Liver (tissue), 8 donors: ENCODE measurements at regions not wholly inside any gene's neighbourhood (a gene's known extent, or its start where the extent isn't known, plus 50 kb on each side); places are given as distances from the start of the nearest gene placed in this dataset.
"Not testable (repeated sequence)": the region's sequence is repeated elsewhere in the genome, so short reads cannot be mapped to it uniquely, and the experiment has no call there.

ENCODE experiments used
- DNase-seq: peaks from one replicate; pipeline ENCODE4 v3.0.0-alpha.2; 2017; ENCODE audit warnings: low spot score
- H3K27ac ChIP-seq, 2 donors: one replicate each; pipeline ENCODE4 v1.7.0; 2013; ENCODE audit warnings: inconsistent platforms in 2 of 2, low read length in 2 of 2, control low read depth in 1 of 2, low read depth in 1 of 2, mild to moderate bottlenecking in 1 of 2
- H3K27me3 ChIP-seq, 4 donors: one replicate each; pipeline versions ENCODE4 v1.6.1 to v1.7.0; 2013; ENCODE audit warnings: low read length in 3 of 4, inconsistent platforms in 1 of 4, mild to moderate bottlenecking in 1 of 4, moderate library complexity in 1 of 4; ENCODE audit not compliant: control insufficient read depth in 4 of 4, insufficient read depth in 4 of 4
- H3K36me3 ChIP-seq, 4 donors: one replicate each; pipeline versions ENCODE4 v1.6.1 to v1.7.0; 2013; ENCODE audit warnings: low read length in 3 of 4, mild to moderate bottlenecking in 3 of 4, low read depth in 1 of 4, moderate library complexity in 1 of 4; ENCODE audit not compliant: control insufficient read depth in 4 of 4, insufficient read depth in 3 of 4
- H3K4me1 ChIP-seq, 4 donors: one replicate each; pipeline versions ENCODE4 v1.6.1 to v1.7.0; 2013; ENCODE audit warnings: low read length in 3 of 4, mild to moderate bottlenecking in 3 of 4, moderate library complexity in 1 of 4; ENCODE audit not compliant: control insufficient read depth in 4 of 4, insufficient read depth in 4 of 4
- H3K4me3 ChIP-seq, 3 donors: one replicate each; pipeline versions ENCODE4 v1.6.1 to v1.7.0; 2013; ENCODE audit warnings: low read length in 3 of 3, control low read depth in 1 of 3, low read depth in 1 of 3, mild to moderate bottlenecking in 1 of 3
- H3K9ac ChIP-seq, 2 donors: one replicate each; pipeline ENCODE4 v1.7.0; 2013; ENCODE audit warnings: low read length in 2 of 2, mild to moderate bottlenecking in 2 of 2, moderate library complexity in 2 of 2, control low read depth in 1 of 2, low read depth in 1 of 2
- H3K9me3 ChIP-seq, 4 donors: one replicate each; pipeline versions ENCODE4 v1.6.1 to v1.7.0; 2013; ENCODE audit warnings: low read length in 3 of 4; ENCODE audit not compliant: control insufficient read depth in 4 of 4
- EGR1 ChIP-seq, 2 donors: IDR thresholded peaks; 2 replicates each; pipeline ENCODE4 v1.6.1; 2016 to 2018; ENCODE audit warnings: antibody characterized with exemption in 2 of 2, low read depth in 2 of 2
- FOXA1 ChIP-seq: IDR thresholded peaks from 2 replicates; pipeline ENCODE4 v1.6.1; 2016; ENCODE audit warnings: antibody characterized with exemption
- FOXA2 ChIP-seq: IDR thresholded peaks from 2 replicates; pipeline ENCODE4 v1.6.1; 2016; ENCODE audit warnings: antibody characterized with exemption
- GABPA ChIP-seq, 2 donors: IDR thresholded peaks in 1 of 2; conservative IDR thresholded peaks in 1 of 2; 2 replicates each; pipeline ENCODE4 v1.6.1; 2016; ENCODE audit warnings: antibody characterized with exemption in 2 of 2, mild to moderate bottlenecking in 1 of 2, moderate library complexity in 1 of 2
- HNF4A ChIP-seq, 2 donors: conservative IDR thresholded peaks; 2 replicates each; pipeline ENCODE4 v1.6.1; 2016; ENCODE audit warnings: antibody characterized with exemption in 2 of 2, mild to moderate bottlenecking in 2 of 2
- HNF4G ChIP-seq: IDR thresholded peaks from 2 replicates; pipeline ENCODE4 v1.6.1; 2016; ENCODE audit warnings: antibody characterized with exemption
- JUND ChIP-seq, 2 donors: IDR thresholded peaks; 2 replicates each; pipeline ENCODE4 v1.6.1; 2016; ENCODE audit warnings: antibody characterized with exemption in 2 of 2
- NR2F2 ChIP-seq: IDR thresholded peaks from 2 replicates; pipeline ENCODE4 v1.6.1; 2016; ENCODE audit warnings: antibody characterized with exemption
- SP1 ChIP-seq: IDR thresholded peaks from 2 replicates; pipeline ENCODE4 v1.6.1; 2018; ENCODE audit warnings: antibody characterized with exemption, mild to moderate bottlenecking
- TAF1 ChIP-seq: conservative IDR thresholded peaks from 2 replicates; pipeline ENCODE4 v1.6.1; 2016; ENCODE audit warnings: antibody characterized with exemption, mild to moderate bottlenecking
- YY1 ChIP-seq: IDR thresholded peaks from 2 replicates; pipeline ENCODE4 v1.6.1; 2016; ENCODE audit warnings: antibody characterized with exemption, mild to moderate bottlenecking
- WGBS: extraction: QIAGEN DNeasy Blood & Tissue Kit; methylation state at CpG from one replicate; pipeline ENCODE4 v1.1.7; 2013; 5-methylcytosine and 5-hydroxymethylcytosine counted together
- TF ChIP-seq, protein P1 (sequence below): IDR thresholded peaks from 2 replicates; pipeline ENCODE4 v1.6.1; 2016; ENCODE audit warnings: antibody characterized with exemption
- TF ChIP-seq, protein P2 (sequence below): fragments of 150-350 bp; IDR thresholded peaks from 2 replicates; pipeline ENCODE4 v1.5.1; 2017; ENCODE audit warnings: improper control_type of control experiment, low read depth, low read length; ENCODE audit not compliant: missing input control
- TF ChIP-seq, protein P3 (sequence below): IDR thresholded peaks from 2 replicates; pipeline ENCODE4 v1.6.1; 2016; ENCODE audit warnings: antibody characterized with exemption
- TF ChIP-seq, protein P4 (sequence below): IDR thresholded peaks from 2 replicates; pipeline ENCODE4 v1.6.1; 2016; ENCODE audit warnings: antibody characterized with exemption, mild to moderate bottlenecking
- TF ChIP-seq, protein P5 (sequence below): IDR thresholded peaks from 2 replicates; pipeline ENCODE4 v1.6.1; 2016; ENCODE audit warnings: antibody characterized with exemption
- donor health status: healthy.
- donor health status: healthy.
- donor health status: healthy.
- donor health status: healthy.
- donor health status: healthy.

DNA sequence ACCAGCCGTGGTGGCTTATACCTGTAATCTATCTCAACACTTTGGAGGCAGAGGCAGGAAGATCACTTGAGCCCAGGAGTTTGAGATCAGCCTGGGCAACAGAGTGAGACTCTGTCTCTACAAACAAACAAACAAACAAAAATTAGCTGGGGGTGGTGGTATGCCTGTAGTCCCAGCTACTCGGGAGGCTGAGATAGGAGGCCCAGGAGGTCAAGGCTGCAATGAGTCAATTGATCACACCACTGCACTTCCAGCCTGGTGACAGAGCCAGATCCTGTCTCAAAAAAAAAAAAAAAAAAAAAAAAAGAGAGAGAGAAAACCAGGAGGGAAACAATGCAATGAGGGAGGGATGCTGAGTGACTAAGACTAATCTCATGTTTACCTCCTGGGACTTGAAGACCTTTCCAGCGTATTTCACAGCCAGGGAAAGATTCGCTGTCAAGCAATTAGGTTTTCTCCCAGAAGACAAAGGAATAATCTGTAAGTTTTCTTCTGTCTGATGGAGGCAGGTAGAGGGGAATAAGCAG is 51.1 kb upstream of the MIER3 start:
- Histone ChIP-seq H3K9ac (no peak overlapping the region), H3K9me3 (no peaks in the 10 kb centered on the region)
- WGBS, result 76% methylated on average over 4 of the region's 4 CpGs

DNA sequence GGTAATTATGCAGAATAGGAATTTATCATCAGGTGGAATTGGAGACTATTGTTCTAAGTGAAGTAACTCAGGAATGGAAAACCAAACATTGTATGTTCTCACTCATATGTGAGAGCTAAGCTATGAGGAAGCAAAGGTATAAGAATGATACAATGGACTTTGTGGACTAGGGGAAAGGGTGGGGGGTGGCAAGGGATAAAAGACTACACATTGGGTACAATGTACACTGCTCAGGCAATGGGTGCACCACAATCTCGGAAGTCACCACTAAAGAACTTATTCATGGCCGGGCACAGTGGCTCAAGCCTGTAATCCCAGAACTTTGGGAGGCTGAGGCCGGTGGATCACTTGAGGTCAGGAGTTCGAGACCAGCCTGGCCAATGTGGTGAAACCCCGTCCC is 51.6 kb upstream of the MIER3 start:
- 95% methylated on average over 5 of the region's 5 CpGs for WGBS
- not testable (repeated sequence) for H3K9me3 ChIP-seq, H3K4me3 ChIP-seq, H3K27me3 ChIP-seq, DNase-seq, H3K27ac ChIP-seq, H3K4me1 ChIP-seq, H3K36me3 ChIP-seq, H3K9ac ChIP-seq

More for the DNA sequence above, 51.1 kb upstream of the MIER3 start:
- no peaks in the 10 kb centered on the region for H3K36me3 ChIP-seq
- H3K27ac ChIP-seq, result no peak overlapping the region
- no peak for DNase-seq
- no peak overlapping the region for H3K4me3 ChIP-seq
- TF ChIP-seq, protein P1, sequence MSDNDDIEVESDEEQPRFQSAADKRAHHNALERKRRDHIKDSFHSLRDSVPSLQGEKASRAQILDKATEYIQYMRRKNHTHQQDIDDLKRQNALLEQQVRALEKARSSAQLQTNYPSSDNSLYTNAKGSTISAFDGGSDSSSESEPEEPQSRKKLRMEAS, result no peak
- no peak for TF ChIP-seq YY1
- TF ChIP-seq, protein P2, sequence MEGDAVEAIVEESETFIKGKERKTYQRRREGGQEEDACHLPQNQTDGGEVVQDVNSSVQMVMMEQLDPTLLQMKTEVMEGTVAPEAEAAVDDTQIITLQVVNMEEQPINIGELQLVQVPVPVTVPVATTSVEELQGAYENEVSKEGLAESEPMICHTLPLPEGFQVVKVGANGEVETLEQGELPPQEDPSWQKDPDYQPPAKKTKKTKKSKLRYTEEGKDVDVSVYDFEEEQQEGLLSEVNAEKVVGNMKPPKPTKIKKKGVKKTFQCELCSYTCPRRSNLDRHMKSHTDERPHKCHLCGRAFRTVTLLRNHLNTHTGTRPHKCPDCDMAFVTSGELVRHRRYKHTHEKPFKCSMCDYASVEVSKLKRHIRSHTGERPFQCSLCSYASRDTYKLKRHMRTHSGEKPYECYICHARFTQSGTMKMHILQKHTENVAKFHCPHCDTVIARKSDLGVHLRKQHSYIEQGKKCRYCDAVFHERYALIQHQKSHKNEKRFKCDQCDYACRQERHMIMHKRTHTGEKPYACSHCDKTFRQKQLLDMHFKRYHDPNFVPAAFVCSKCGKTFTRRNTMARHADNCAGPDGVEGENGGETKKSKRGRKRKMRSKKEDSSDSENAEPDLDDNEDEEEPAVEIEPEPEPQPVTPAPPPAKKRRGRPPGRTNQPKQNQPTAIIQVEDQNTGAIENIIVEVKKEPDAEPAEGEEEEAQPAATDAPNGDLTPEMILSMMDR, result no peak
- TF ChIP-seq, protein P3, sequence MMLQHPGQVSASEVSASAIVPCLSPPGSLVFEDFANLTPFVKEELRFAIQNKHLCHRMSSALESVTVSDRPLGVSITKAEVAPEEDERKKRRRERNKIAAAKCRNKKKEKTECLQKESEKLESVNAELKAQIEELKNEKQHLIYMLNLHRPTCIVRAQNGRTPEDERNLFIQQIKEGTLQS, result no peak
- TF ChIP-seq GABPA (IDR thresholded peaks at IDR 0.05 in 1 of 2, conservative IDR thresholded peaks at IDR 0.05 in 1 of 2), result no peak
- TF ChIP-seq, protein P4, sequence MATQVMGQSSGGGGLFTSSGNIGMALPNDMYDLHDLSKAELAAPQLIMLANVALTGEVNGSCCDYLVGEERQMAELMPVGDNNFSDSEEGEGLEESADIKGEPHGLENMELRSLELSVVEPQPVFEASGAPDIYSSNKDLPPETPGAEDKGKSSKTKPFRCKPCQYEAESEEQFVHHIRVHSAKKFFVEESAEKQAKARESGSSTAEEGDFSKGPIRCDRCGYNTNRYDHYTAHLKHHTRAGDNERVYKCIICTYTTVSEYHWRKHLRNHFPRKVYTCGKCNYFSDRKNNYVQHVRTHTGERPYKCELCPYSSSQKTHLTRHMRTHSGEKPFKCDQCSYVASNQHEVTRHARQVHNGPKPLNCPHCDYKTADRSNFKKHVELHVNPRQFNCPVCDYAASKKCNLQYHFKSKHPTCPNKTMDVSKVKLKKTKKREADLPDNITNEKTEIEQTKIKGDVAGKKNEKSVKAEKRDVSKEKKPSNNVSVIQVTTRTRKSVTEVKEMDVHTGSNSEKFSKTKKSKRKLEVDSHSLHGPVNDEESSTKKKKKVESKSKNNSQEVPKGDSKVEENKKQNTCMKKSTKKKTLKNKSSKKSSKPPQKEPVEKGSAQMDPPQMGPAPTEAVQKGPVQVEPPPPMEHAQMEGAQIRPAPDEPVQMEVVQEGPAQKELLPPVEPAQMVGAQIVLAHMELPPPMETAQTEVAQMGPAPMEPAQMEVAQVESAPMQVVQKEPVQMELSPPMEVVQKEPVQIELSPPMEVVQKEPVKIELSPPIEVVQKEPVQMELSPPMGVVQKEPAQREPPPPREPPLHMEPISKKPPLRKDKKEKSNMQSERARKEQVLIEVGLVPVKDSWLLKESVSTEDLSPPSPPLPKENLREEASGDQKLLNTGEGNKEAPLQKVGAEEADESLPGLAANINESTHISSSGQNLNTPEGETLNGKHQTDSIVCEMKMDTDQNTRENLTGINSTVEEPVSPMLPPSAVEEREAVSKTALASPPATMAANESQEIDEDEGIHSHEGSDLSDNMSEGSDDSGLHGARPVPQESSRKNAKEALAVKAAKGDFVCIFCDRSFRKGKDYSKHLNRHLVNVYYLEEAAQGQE, result no peak
- TF ChIP-seq EGR1 (IDR thresholded peaks at IDR 0.05; ENCODE audit: low read depth in 2 of 2), result no peak
- no peak for TF ChIP-seq HNF4A (conservative IDR thresholded peaks at IDR 0.05)
- no peak for TF ChIP-seq NR2F2
- TF ChIP-seq HNF4G, result no peak
- no peak for TF ChIP-seq TAF1
- TF ChIP-seq, protein P5, sequence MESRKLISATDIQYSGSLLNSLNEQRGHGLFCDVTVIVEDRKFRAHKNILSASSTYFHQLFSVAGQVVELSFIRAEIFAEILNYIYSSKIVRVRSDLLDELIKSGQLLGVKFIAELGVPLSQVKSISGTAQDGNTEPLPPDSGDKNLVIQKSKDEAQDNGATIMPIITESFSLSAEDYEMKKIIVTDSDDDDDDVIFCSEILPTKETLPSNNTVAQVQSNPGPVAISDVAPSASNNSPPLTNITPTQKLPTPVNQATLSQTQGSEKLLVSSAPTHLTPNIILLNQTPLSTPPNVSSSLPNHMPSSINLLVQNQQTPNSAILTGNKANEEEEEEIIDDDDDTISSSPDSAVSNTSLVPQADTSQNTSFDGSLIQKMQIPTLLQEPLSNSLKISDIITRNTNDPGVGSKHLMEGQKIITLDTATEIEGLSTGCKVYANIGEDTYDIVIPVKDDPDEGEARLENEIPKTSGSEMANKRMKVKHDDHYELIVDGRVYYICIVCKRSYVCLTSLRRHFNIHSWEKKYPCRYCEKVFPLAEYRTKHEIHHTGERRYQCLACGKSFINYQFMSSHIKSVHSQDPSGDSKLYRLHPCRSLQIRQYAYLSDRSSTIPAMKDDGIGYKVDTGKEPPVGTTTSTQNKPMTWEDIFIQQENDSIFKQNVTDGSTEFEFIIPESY, result no peak
- TF ChIP-seq FOXA1, result no peak
- TF ChIP-seq JUND (IDR thresholded peaks at IDR 0.05), result no peak
- no peak for TF ChIP-seq SP1
- no peak for TF ChIP-seq FOXA2
- no peaks in the 10 kb centered on the region for H3K4me1 ChIP-seq
- H3K27me3 ChIP-seq, result no peaks in the 10 kb centered on the region
